ENCODE measurements at regions not wholly inside any gene's neighbourhood (a gene's known extent, or its start where the extent isn't known, plus 50 kb on each side); places are given as distances from the start of the nearest gene placed in this dataset.
"Not testable (repeated sequence)": the region's sequence is repeated elsewhere in the genome, so short reads cannot be mapped to it uniquely, and the experiment has no call there.

DNA sequence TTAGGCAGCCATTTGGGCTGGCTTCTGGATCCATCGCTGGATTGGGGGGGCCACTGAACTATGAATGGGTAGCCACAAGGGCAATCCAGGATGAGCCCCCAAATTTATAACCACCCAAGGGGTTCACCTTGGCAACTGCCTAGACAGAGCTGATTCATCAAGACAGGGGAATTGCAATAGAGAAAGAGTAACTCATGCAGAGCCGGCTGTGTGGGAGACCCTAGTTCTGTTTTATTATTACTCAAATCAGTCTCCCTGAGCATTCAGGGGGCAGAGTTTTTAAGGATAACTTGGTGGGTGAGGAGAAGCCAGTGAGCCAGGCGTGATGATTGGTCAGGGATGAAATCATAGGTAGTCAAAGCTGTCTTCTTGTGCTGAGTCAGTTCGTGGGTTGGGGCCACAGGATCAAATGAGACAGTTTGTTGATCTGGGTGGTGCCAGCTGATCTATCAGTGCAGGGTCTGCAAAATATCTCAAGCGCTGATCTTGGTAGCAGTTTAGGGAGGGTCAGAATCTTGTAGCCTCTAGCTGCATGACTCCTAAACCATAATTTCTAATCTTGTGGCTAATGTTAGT lies 57.9 kb downstream of the DNAJB9 start:
- DNase-seq, result no peak

DNA sequence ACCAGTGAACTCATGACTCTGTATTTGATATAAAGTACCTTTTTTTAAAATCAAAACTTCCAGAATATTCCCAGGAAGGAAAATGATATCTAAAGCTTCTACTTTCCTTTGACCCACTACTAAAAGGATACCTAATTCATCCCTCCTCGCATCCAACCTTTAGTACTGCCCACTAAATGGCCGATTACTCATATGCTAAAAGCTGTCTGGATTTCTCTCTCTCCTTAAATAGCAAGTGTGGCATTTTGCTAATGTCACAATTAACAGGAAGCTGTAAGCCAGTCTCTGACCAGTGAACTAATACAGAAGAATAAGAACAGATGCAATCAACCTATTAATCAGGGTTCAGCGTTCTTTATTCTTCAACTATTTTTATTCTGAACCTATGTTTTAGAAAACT lies 59.0 kb downstream of the DNAJB9 start:
- no peak for DNase-seq

DNA sequence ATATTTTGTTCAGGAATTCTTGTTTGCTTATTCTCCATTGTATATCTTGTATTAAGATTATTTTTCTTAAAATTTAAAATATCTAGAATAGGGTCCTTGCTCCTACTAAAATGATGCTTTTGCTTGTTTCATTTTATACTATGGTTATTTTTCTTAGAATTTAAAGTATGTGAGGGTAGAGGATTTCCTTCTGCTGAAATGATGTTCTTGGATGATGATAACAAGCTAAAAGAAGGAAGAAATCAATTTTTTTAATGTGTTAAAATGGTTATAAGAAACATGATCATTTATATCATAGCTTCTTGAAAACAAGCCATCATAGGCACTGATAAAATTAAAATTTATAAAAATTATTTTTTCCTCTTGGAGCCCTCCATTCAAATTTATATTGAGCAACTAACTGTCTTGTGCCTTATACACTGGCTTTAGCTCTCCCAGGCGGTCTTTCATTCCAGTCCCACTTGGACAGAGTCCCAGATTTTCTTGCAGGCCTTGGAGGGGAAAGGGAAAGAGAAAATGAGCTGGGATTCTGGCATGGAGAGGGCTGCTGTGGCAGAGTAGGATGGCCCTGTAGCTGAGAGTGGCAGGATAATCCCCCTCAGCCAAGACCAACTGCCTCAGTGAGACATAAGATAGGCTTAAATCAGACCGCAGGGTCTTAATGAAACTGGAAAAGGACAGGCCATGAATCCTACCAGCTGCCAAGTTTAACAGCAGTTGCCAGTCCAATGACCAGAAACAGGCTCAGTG lies 60.2 kb downstream of the DNAJB9 start:
- DNase-seq, result peak; percentile 23

DNA sequence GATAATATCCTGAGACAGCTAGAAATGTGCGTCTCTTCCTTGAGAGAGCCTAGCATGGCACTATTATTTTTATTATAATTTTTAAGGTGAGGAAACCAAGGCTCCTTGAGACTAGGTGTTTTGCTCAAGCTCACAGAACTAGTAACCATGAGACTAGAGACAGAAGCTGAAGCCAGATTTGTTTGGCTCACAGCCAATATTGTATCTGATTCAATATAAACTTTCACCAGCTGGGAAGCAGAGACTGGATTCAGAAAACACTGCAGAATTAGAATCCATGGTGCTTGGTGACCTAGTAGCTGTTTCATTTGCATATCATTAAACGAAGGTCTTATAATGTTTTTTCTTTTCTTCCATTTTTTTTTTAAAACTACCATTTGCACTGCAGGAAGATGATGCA lies 64.4 kb downstream of the DNAJB9 start:
- no peak for DNase-seq

DNA sequence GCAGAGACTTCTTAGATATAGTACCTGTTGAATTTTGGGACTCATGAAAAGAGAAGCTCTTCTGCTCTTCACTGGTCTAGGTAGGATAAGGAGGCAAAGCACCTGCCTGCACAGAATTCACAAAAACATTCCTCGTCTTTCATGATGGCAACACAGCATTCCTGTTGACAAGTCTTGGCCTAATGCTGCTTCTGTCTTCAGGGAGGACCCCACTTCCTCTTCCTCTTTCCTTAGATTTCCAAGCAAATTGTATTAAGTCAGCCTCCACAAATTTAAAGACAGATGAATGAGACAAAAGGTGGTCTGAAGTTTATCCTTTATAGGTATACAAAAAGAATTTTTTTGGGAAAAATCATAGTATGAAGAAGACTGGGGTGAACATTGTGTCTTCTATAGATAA lies 64.9 kb downstream of the DNAJB9 start:
- DNase-seq, result no peak

DNA sequence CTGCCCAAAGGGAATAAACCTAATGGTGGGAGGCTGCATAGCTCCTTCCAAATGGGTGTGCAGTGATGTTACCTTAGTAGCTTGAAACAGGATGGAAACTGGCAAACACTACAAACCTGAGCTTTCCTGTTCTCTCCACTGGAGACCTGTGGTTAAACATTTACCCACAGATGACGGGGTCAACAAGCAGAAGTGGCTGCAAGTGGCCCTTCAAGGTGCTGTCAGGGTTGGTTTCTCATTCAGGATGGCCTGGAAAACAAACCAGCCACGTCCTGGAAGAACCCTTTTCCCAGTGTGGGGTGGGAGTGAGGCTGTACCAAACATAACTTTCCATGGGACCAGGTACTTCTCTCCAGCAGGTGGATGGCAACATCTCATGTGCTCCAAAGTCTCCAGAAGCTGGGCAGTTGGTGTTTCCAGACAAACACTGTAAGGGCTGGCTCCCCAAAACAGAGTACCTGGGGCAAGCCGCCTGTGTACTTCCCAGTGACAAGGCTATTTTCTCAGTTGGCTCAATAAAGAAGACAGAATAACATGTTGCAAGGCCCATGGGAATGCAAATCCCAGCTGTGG lies 67.5 kb downstream of the DNAJB9 start:
- no peak for DNase-seq

DNA sequence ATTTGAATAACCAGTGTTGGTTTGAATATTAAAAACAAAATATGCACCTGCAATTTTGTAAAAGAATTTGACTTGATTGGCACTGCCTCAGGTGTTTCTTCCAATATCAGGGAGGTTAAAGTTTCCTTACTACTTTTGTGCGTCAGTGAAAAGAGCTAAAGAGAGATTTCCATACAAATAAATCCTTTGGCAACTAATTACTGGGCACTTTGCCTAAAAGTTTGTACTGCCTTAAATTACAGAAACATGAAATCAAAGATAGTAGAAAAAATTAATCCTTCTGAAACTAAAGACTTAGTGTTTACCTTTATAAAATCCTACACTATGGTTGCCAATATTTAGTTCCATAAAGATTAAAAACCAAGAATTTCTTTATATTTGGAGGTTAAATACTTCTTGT lies 72.5 kb downstream of the DNAJB9 start:
- no peak for DNase-seq

DNA sequence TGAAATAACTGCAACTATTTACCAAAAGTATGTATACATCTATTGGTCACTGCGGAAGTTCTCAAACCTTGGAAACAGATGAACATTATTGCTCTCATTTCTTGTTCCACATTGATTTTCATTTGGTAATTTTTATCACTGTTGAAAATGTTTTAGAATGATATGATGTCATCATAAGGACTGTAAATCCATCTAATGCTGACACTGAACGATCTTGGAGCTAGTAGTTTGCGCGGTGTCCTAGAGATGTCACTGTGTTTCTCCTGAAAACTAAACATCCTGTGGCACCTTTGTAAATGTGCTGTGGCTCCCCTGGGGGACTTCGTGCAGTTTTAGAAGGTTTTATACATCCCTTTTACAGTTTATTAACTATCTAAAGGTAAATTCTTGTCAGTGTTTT lies 73.5 kb downstream of the DNAJB9 start:
- no peak for DNase-seq

DNA sequence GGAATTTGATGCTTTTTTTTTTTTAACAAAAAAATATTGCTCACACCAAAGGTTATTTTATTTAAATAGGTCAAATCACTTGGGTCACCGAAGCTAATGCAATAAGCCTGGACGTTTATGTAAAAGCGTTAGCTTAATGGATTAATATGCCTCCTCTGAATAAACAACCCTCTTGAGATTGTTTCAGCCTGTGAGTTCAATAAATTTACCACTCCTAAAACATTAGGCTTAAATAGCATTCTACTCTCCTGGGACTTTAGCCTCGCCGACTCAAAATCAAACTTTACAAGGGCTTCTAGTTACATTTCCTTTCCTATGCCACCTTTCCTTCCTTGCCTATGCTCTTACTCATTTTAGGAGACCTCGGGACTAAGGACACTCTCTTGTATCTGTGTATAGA lies 79.3 kb downstream of the DNAJB9 start:
- no peak for DNase-seq

DNA sequence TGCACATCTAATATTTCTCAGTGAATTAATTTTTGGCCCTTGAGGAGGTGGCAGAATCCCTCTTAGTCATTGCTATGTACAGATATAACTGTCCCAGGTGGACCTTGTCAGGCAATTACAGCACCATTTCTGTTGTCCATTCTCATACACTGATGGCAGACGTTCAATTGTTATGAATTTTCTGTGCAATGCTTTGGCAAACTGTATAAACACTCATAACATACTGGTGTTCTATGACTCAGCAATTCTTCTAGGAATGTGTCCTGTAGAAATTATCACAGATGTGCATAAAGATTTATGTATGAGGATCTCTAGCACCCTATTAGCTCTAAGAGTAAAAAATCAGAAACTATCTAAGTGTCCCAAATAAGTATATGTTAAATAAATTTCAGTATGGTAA lies 80.8 kb downstream of the DNAJB9 start:
- peak; percentile 53 for DNase-seq

DNA sequence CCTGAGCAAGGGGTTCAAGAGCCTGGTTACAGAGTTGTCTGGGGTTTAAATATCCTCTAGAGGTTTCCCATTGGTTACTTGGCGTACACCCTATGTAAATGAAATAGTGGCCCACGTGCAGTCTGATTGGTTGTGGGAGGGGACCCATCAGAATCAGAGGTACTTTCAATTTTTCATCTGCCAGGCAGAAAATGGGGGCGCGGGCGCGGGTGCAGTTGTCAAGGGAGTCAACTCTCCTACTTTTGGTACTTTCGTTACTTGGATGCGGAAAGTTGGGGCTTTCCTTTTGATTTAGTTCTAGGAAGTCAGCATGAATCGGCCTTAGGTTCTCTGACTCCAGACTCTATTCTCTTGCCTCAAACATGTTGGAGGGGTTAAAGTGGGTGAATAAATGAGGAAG lies 83.2 kb downstream of the DNAJB9 start:
- no peak for DNase-seq

DNA sequence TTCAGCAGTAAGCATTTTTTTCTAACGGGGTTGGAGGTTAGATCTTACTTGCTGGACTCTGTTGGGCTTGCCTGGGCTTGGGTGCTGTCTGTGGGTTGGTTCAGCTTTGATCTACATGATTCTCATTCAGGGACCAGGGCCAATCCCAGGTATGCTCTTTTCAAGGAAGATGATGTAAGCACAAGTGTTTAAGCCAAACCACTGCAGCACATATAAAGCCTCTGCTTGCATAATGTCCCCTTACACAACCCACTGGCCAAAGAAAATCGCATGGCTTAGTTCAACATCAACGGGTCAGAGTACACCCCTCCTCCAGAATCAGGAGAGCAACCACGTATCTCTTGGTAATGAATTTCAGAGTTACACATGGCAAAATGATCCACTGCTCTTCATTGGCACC lies 83.9 kb downstream of the DNAJB9 start:
- DNase-seq, result no peak

DNA sequence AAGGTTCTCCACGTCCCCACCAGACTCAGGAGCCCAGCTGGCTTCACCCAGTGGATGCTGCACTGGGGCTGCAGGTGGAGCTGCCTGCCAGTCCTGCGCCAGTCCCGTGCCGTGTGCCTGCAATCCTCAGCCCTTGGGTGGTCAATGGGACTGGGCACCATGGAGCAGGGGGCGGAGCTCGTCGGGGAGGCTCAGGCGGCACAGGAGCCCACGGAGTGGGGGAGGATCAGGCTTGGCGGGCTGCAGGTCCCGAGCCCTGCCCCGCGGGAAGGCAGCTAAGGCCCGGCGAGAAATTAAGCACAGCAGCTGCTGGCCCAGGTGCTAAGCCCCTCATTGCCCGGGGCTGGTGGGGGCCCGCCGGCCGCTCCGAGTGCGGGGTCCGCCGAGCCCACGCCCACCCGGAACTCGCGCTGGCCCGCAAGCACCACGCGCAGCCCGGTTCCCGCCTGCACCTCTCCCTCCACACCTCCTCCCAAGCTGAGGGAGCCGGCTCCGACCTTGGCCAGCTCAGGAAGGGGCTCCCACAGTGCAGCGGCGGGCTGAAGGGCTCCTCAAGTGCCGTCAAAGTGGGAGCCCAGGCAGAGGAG lies 87.6 kb downstream of the DNAJB9 start:
- DNase-seq, result not testable (repeated sequence)

DNA sequence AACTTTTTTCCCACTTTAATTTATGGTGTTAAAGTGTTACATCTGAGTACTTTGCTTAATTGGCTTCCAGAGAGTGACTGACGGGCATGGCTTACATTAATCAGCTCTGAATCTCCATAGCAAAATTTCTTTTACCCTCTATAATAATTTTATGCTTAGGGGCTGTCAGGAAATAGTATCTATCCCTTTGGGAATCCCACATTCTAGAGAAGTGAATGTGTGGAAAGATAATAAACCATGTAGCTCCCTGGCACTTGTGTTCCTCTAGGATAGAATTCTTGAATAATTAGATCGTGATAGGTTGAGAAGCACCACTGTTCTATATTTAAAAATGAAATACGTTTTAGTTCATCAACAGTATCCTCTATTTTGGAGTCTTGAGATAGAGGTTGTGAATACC lies 89.6 kb downstream of the DNAJB9 start:
- no peak for DNase-seq

DNA sequence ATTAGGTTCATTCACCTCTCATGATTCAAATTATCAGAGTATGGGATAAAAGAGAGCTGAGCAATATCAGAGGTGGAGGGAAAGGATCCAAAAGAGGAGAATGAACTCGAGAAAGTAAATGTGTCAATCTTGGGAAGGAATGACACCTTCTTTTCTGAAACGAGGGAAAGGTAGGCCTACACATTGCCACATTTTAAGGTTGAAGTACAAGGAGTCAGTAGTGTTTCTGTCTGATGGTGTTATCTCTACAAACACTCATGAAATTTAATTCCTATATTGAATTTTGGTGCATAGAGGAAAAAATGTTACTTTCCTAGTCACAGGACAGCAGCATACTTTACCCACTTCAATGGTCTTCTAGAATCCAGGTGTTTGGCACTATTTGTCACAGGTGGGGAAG lies 90.2 kb downstream of the DNAJB9 start:
- DNase-seq, result no peak

DNA sequence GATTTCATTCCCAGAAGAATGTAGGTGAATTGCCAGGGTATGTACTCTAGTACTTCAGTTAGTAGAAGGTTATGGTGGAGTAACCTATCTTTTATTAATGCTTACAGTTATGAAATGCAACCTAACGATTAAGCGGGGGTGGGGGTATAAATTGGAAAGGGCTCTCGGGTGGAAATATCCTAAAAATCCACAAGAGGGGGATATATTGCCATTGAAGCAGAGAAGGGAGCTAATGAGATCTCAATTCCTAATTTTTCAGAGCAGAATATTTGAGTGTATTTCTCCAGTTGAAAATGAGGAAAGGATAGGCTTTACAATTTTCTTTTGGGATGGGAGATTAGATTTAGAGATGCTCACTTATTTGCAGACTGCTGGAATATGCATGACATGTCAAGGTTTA lies 90.8 kb downstream of the DNAJB9 start:
- peak; percentile 29 for DNase-seq

DNA sequence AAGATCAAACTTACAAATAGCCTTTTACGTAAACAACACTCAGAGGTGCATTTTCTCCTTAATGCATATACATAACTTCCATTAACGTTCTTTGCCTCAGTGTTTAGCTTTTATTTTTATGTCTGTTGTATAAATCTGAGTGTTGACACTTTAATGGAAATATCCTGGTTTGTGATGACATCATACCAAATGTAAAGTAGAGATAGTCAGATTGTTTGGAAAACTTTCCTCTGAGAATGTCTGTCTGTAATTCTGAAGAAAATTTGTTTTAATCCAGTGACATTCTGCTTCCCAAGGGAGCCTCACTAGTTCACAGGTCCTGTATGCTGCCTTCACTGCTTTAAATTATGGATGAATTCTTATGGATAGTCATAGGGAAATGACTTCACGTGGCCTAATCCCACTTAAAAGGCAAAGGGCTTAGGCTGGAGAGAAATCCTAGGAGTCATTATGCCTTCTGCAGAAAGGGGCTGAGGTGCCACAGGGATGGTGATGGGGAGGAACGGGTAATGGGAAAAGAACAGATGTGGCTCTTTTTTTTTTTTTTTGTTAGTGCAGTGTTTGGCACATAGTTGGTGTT lies 93.2 kb downstream of the DNAJB9 start:
- DNase-seq, result no peak

DNA sequence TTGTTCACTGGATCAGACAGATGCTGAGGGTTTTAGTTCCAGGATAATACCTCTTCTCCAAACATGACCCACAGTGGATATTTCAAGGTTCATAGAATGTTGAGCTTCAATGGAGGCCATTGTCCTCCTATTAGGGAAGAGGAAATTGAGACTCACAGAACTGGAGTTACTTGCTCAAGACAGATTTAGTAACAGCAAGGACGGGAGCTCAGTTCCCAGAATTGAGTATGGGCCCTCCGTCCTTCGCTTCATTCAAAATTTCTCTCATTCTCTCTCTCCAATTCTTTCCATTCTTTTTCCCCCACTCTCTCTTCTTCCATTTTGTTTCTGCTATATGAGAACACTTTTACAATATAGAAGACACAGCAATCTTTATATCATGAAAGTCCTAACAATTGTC lies 94.0 kb downstream of the DNAJB9 start:
- no peak for DNase-seq

DNA sequence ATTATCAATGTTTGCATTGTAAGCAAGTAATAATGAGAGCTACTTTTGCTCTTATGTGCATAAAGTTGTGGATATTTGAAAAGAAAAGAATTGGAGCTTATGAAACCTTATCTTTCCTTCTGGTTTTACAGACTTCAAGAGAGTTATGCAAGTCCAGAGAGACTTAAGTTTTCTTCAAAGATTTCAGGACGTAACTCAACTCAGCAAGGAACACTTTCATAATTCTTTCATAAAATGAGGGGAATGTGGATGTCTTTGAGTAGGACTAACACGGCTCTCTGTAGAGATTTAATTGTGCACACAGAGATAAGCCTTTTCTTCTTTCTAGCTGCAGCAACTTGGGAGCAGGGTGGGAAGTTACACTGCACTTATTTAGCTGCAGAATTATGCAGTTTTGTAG lies 97.5 kb downstream of the DNAJB9 start:
- no peak for DNase-seq

DNA sequence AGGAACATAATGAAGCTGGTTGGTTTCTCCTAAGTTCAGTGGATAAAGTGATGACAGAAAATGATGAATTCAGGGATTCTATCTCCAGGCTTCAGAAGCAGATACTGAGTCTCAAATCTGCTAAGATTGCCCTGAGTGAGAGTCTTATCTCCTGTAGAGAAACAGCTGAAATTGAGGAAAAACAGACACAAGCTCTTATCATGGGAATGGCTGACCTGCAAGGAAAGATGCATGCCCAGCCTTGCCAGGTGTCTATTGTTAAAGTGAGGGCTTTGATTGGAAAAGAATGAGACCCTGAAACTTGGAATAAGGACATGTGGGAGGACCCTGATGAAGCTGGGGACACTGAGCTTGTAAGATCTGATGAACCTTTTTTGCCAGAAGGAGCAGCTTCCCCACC lies 100.3 kb downstream of the DNAJB9 start:
- no peak for DNase-seq

DNA sequence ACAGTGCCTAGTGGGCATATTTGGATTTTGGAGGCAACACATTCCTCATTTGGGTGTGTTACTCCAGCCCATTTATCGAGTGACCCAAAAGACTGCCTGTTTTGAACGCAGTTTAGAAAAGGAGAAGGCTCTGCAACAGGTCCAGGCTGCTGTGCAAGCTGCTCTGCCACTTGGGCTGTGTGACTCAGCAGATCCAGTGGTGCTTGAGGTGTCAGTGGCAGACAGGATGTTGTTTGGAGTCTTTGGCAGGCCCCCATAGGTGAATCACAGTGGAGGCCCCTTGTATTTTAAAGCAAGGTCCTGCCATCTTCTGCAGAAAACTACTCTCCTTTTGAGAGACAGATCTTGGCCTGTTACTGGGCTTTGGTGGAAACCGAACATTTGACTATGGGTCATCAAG lies 104.0 kb downstream of the DNAJB9 start:
- not testable (repeated sequence) for DNase-seq

DNA sequence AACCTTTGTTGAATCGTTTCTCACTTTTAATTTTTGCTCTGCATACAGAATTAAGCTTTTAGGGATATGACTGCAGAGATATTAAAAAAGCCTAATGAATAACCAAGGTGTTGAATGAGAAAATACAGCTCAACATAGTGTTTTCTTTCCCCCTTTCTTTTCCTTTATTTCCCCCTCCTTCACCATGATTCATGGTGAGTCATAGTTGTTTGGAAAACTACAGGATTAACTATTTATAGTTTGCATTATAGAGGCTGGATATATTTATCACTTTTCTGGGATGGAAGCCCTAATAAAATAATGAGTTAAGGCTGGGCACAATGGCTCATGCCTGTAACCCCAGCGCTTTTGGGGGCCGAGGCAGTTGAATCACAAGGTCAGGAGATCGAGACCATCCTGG lies 115.0 kb downstream of the DNAJB9 start:
- DNase-seq, result peak; percentile 52

DNA sequence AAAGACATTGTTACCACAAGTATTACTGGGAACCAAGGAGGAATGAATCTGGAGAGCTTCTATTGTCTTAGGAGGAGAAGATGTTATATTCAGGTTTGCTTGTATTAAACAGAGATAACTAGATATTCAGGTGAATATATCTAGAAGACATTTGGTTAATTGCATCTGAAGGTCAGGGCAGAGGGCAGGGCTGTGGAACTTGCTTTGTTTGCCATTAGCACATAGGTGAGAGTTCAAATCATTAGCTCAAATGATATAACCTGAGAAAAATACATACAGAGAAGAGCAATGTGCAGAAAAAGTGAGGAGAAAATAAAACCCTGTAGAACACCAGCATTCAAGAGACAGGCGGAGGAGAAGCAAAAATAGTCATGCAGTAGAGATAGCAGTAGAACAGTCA lies 116.8 kb downstream of the DNAJB9 start:
- DNase-seq, result no peak

DNA sequence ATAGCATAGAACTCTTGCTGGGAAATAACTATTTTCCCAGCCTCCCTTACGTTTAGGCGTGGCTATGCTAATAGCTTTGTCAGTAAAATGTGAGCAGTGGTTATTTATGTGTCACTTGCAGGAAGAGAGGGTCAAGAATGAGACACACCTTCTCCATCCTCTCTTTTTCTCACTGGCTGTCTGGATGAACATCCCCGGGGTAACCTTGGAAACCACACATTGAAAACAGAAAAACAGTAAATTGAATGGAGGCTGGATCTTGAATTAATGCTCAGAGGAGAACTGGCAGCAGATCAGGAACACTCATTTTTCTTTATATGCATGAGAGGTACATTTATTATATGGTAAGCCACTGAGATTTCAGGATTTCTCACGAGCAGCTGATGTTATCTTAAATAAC lies 127.6 kb downstream of the DNAJB9 start:
- DNase-seq, result no peak

Measured in fibroblast of skin of right quadriceps (primary cell).